Hepatocyte (in vitro differentiated cells): ENCODE measurements at regions not wholly inside any gene's neighbourhood (a gene's known extent, or its start where the extent isn't known, plus 50 kb on each side); places are given as distances from the start of the nearest gene placed in this dataset.

ENCODE experiments used
- CTCF ChIP-seq: fragments of 200-600 bp; sonication (generic); IDR thresholded peaks from 2 replicates; pipeline ENCODE4 v1.5.1; 2016; ENCODE audit warnings: antibody characterized with exemption, mild to moderate bottlenecking; ENCODE audit not compliant: poor library complexity
- EZH2 ChIP-seq: fragments of 200-600 bp; sonication (generic); IDR thresholded peaks from 2 replicates; pipeline ENCODE4 v1.6.1; 2016; ENCODE audit warnings: antibody characterized with exemption, mild to moderate bottlenecking, borderline replicate concordance

GRCh38 chr3:78420611-78421010 lies 1347.2 kb downstream of the ROBO1 start:
- no peak for TF ChIP-seq CTCF
- TF ChIP-seq EZH2, result no peak
